ENCODE measurements at regions not wholly inside any gene's neighbourhood (a gene's known extent, or its start where the extent isn't known, plus 50 kb on each side); places are given as distances from the start of the nearest gene placed in this dataset.

DNA sequence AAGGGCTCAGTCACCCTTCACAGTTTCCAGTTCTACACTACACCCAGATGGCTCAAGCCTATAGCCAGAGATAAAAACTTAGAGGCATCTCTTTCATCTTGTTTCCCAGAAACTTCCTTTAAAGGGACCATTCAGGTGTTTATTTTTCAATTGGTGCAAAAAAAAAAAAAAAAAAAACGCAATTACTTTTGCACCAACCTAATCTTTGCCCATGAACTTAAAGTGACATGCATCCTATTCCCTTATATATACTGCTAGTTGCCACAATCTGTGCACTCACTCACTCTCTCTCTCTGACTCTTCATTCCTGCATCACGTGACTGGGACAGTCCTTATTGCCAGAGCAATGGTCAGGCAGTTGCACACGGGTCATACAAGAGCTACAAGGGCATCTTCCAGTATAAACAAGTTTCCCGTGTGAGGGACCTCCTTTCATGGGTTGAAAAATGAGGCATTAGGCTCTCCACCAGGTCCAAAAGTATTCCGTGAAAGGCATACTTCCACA lies 789.4 kb downstream of the EPHA4 start:
- no peak for TF ChIP-seq ZFX (IDR thresholded peaks at IDR 0.05; ENCODE audit: borderline replicate concordance)
- TF ChIP-seq, protein P1, sequence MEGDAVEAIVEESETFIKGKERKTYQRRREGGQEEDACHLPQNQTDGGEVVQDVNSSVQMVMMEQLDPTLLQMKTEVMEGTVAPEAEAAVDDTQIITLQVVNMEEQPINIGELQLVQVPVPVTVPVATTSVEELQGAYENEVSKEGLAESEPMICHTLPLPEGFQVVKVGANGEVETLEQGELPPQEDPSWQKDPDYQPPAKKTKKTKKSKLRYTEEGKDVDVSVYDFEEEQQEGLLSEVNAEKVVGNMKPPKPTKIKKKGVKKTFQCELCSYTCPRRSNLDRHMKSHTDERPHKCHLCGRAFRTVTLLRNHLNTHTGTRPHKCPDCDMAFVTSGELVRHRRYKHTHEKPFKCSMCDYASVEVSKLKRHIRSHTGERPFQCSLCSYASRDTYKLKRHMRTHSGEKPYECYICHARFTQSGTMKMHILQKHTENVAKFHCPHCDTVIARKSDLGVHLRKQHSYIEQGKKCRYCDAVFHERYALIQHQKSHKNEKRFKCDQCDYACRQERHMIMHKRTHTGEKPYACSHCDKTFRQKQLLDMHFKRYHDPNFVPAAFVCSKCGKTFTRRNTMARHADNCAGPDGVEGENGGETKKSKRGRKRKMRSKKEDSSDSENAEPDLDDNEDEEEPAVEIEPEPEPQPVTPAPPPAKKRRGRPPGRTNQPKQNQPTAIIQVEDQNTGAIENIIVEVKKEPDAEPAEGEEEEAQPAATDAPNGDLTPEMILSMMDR (IDR thresholded peaks at IDR 0.05): no peak

Measured in 22Rv1 (cell line).